ENCODE measurements at regions not wholly inside any gene's neighbourhood (a gene's known extent, or its start where the extent isn't known, plus 50 kb on each side); places are given as distances from the start of the nearest gene placed in this dataset.

- no peaks in the 10 kb centered on the region for H3K27me3 Mint-ChIP-seq (ENCODE audit: unreplicated experiment)
- no peaks in the 10 kb centered on the region for H3K4me1 Mint-ChIP-seq (ENCODE audit: low read depth, unreplicated experiment)
- BruUV-seq (replicated peaks), result no TSS peak
- CTCF ChIA-PET, result interaction anchor here (1.0 kb wide), 1 partner anchor 9 kb away, joined by 3 read pairs; no protein-coding TSS in a partner anchor
- H3K36me3 Mint-ChIP-seq (ENCODE audit: insufficient read depth, unreplicated experiment), result no peaks in the 10 kb centered on the region
- peaks cover 6% of the 10 kb centered on the region for H3K9me3 Mint-ChIP-seq (ENCODE audit: low read depth, unreplicated experiment)
- TF ChIP-seq, protein P1, sequence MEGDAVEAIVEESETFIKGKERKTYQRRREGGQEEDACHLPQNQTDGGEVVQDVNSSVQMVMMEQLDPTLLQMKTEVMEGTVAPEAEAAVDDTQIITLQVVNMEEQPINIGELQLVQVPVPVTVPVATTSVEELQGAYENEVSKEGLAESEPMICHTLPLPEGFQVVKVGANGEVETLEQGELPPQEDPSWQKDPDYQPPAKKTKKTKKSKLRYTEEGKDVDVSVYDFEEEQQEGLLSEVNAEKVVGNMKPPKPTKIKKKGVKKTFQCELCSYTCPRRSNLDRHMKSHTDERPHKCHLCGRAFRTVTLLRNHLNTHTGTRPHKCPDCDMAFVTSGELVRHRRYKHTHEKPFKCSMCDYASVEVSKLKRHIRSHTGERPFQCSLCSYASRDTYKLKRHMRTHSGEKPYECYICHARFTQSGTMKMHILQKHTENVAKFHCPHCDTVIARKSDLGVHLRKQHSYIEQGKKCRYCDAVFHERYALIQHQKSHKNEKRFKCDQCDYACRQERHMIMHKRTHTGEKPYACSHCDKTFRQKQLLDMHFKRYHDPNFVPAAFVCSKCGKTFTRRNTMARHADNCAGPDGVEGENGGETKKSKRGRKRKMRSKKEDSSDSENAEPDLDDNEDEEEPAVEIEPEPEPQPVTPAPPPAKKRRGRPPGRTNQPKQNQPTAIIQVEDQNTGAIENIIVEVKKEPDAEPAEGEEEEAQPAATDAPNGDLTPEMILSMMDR (IDR thresholded peaks at IDR 0.05; ENCODE audit: unreplicated experiment), result no peak
- no peak for DNase-seq
- intact Hi-C loops (cut with micrococcal nuclease; ENCODE audit: unreplicated experiment), result no loop called here
- H3K4me3 Mint-ChIP-seq (ENCODE audit: low read depth, unreplicated experiment), result no peak overlapping the region
- H3K27ac Mint-ChIP-seq (ENCODE audit: unreplicated experiment), result no peak overlapping the region
Observed at GRCh38 chr18:73514449-73514848, 633.2 kb downstream of the FBXO15 start.

DNA sequence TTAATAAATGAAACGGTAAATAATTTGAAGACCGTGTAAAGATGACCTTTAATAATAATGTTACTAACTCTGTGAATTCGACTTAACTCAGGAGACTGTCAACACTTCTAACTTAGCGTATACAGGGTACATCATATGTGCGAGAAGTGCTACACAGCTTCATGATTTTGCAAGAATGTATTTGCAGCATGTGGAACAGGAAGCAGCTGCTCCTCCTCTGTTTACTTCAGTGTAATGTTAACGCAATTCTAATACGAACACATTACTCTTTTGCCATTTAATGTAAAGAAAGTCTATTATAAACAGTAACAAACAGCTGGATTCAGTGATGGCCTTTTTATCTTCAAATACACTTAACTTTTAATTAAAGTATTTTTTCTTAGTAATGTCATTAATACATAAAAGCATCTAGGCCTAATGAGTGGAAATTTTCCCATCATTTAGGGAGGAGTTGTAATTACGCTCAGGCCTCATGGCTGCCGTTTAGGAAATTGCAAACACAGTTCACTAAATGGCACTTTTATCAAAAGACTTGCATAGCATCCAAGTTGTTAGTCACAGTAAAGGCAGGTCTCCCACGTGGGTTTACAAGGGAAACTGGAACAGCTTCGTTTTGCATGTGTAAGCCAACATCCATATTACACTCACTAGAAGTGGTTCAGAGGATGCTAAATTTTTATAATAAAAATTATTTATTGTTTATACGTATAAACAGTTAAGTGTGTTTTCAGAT, 635.7 kb downstream of the FBXO15 start:
- Mint-ChIP-seq H3K27me3 (ENCODE audit: unreplicated experiment) (no peaks in the 10 kb centered on the region), H3K4me1 (ENCODE audit: low read depth, unreplicated experiment) (no peaks in the 10 kb centered on the region)
- CTCF ChIA-PET, result no interaction called here

DNA sequence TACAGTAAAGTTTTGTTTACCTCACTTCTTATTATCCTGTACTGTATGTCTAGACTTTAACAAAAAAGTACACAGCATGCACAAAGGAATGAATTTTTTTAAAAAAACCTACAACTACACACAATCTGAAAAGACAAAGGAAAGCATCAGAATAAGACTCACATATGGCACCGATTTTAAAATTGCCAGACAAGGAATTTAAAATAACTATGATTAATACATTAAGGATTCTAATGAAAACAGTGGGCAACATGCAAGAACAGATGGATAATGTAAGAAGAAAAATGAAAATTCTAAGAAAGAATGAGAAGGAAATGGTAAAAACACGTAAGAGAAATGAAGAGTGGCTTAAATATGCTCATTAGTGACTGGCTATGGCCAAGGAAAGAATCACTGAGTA, 638.2 kb downstream of the FBXO15 start:
- H3K4me3 Mint-ChIP-seq (ENCODE audit: low read depth, unreplicated experiment), result no peak overlapping the region
- no peak overlapping the region for H3K27ac Mint-ChIP-seq (ENCODE audit: unreplicated experiment)
- TF ChIP-seq, protein P1 (IDR thresholded peaks at IDR 0.05; ENCODE audit: unreplicated experiment), result no peak
- CTCF ChIA-PET, result no interaction called here
- no peaks in the 10 kb centered on the region for H3K36me3 Mint-ChIP-seq (ENCODE audit: insufficient read depth, unreplicated experiment)
- H3K9me3 Mint-ChIP-seq (ENCODE audit: low read depth, unreplicated experiment), result peaks cover 7% of the 10 kb centered on the region
- DNase-seq, result no peak
- BruUV-seq (replicated peaks), result no TSS peak
- intact Hi-C loops (cut with micrococcal nuclease; ENCODE audit: unreplicated experiment), result no loop called here
- H3K27me3 Mint-ChIP-seq (ENCODE audit: unreplicated experiment), result no peaks in the 10 kb centered on the region
- no peaks in the 10 kb centered on the region for H3K4me1 Mint-ChIP-seq (ENCODE audit: low read depth, unreplicated experiment)

More for the DNA sequence above, 635.7 kb downstream of the FBXO15 start:
- H3K36me3 Mint-ChIP-seq (ENCODE audit: insufficient read depth, unreplicated experiment), result no peaks in the 10 kb centered on the region
- peaks cover 8% of the 10 kb centered on the region for H3K9me3 Mint-ChIP-seq (ENCODE audit: low read depth, unreplicated experiment)
- TF ChIP-seq, protein P1 (IDR thresholded peaks at IDR 0.05; ENCODE audit: unreplicated experiment), result no peak
- no peak for DNase-seq
- intact Hi-C loops (cut with micrococcal nuclease; ENCODE audit: unreplicated experiment), result no loop called here
- H3K27ac Mint-ChIP-seq (ENCODE audit: unreplicated experiment), result no peak overlapping the region
- no peak overlapping the region for H3K4me3 Mint-ChIP-seq (ENCODE audit: low read depth, unreplicated experiment)
- BruUV-seq (replicated peaks), result no TSS peak

DNA sequence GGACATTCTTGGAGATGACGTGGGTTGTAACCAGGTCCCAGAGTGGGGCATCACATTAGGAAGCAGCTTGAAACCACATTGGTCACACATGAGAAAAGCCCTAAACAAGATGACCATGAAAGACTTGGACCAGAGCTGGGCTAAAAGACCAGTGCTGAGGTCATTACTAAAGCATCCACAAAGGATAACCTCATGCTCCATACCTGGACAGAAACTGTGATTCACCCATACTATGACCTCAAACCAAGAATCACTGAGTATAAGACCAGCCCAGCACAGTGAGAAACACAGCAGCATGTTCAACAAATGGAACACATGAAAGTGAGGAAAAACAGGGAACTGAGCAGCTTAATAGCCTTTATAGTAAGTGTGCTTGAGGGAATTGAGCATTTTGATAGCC, 635.5 kb upstream of the NETO1 start:
- Mint-ChIP-seq H3K4me1 (ENCODE audit: low read depth, unreplicated experiment) (no peaks in the 10 kb centered on the region), H3K36me3 (ENCODE audit: insufficient read depth, unreplicated experiment) (no peaks in the 10 kb centered on the region), H3K27me3 (ENCODE audit: unreplicated experiment) (no peaks in the 10 kb centered on the region), H3K9me3 (ENCODE audit: low read depth, unreplicated experiment) (peaks cover 4% of the 10 kb centered on the region), H3K27ac (ENCODE audit: unreplicated experiment) (no peak overlapping the region), H3K4me3 (ENCODE audit: low read depth, unreplicated experiment) (no peak overlapping the region)
- no TSS peak for BruUV-seq (replicated peaks)
- CTCF ChIA-PET, result no interaction called here
- TF ChIP-seq, protein P1 (IDR thresholded peaks at IDR 0.05; ENCODE audit: unreplicated experiment), result no peak
- intact Hi-C loops (cut with micrococcal nuclease; ENCODE audit: unreplicated experiment), result no loop called here
- DNase-seq, result no peak

Data from Calu3 (cell line).